PC-3 (cell line): ENCODE measurements at regions not wholly inside any gene's neighbourhood (a gene's known extent, or its start where the extent isn't known, plus 50 kb on each side); places are given as distances from the start of the nearest gene placed in this dataset.

Experiments
- CTCF ChIP-seq: fragments of 300-600 bp; sonication (generic); conservative IDR thresholded peaks from 2 replicates; pipeline ENCODE4 v1.5.1; 2017; ENCODE audit warnings: antibody characterized with exemption, low read depth, mild to moderate bottlenecking, low read length
- EZH2phosphoT487 ChIP-seq: fragments of 300-600 bp; sonication (generic); IDR thresholded peaks from 2 replicates; pipeline ENCODE4 v1.6.1; 2018; ENCODE audit warnings: mild to moderate bottlenecking, antibody characterized with exemption, low read length, borderline replicate concordance

GRCh38 chr2:12032975-12033374, 286.5 kb downstream of the LPIN1 start:
- no peak for TF ChIP-seq CTCF
- TF ChIP-seq EZH2phosphoT487: no peak
